ENCODE measurements at regions not wholly inside any gene's neighbourhood (a gene's known extent, or its start where the extent isn't known, plus 50 kb on each side); places are given as distances from the start of the nearest gene placed in this dataset.
"Not testable (repeated sequence)": the region's sequence is repeated elsewhere in the genome, so short reads cannot be mapped to it uniquely, and the experiment has no call there.

GRCh38 chr2:210963386-210963785, 407.0 kb downstream of the CPS1 start:
- DNase-seq: no peak

- DNase-seq: no peak
Observed at GRCh38 chr2:210964141-210964764, 407.9 kb downstream of the CPS1 start.

- DNase-seq: no peak
Observed at GRCh38 chr2:210965472-210965871, 409.1 kb downstream of the CPS1 start.

- DNase-seq: no peak
Observed at GRCh38 chr2:210966330-210966729, 409.9 kb downstream of the CPS1 start.

- DNase-seq: no peak
Observed at GRCh38 chr2:210971431-210971830, 415.0 kb downstream of the CPS1 start.

- DNase-seq: not testable (repeated sequence)
Observed at GRCh38 chr2:210986806-210987205, 430.4 kb downstream of the CPS1 start.

- no peak for DNase-seq
Observed at GRCh38 chr2:210991107-210991506, 434.7 kb downstream of the CPS1 start.

- no peak for DNase-seq
Observed at GRCh38 chr2:210994104-210994503, 437.7 kb downstream of the CPS1 start.

GRCh38 chr2:210997373-210997772, 441.0 kb downstream of the CPS1 start:
- no peak for DNase-seq

- no peak for DNase-seq
Observed at GRCh38 chr2:210998334-210998733, 441.9 kb downstream of the CPS1 start.

GRCh38 chr2:211014376-211014775, 458.0 kb downstream of the CPS1 start:
- no peak for DNase-seq

GRCh38 chr2:211014906-211015305, 458.5 kb downstream of the CPS1 start:
- no peak for DNase-seq

- not testable (repeated sequence) for DNase-seq
Observed at GRCh38 chr2:211025089-211025488, 468.7 kb downstream of the CPS1 start.

GRCh38 chr2:211026109-211026508, 469.7 kb downstream of the CPS1 start:
- no peak for DNase-seq

GRCh38 chr2:211027976-211028375, 471.6 kb downstream of the CPS1 start:
- DNase-seq: no peak

GRCh38 chr2:211033765-211034164, 477.4 kb downstream of the CPS1 start:
- no peak for DNase-seq

- DNase-seq: no peak
Observed at GRCh38 chr2:211035548-211036185, 479.3 kb downstream of the CPS1 start.

GRCh38 chr2:211045025-211045424, 488.6 kb downstream of the CPS1 start:
- no peak for DNase-seq

GRCh38 chr2:211049321-211050018, 493.1 kb downstream of the CPS1 start:
- no peak for DNase-seq

- DNase-seq: no peak
Observed at GRCh38 chr2:211055438-211055837, 499.0 kb downstream of the CPS1 start.

- DNase-seq: no peak
Observed at GRCh38 chr2:211061612-211062296, 505.4 kb downstream of the CPS1 start.

- no peak for DNase-seq
Observed at GRCh38 chr2:211062297-211062612, 505.9 kb downstream of the CPS1 start.

- no peak for DNase-seq
Observed at GRCh38 chr2:211067029-211067428, 510.6 kb downstream of the CPS1 start.

Data from activated T-cell treated with anti-CD3 and anti-CD28 coated beads, Interleukin-2, amount 50 U/mL, for 48 hours (primary cell).